ENCODE measurements at regions not wholly inside any gene's neighbourhood (a gene's known extent, or its start where the extent isn't known, plus 50 kb on each side); places are given as distances from the start of the nearest gene placed in this dataset.

- Histone ChIP-seq H3K36me3 (replicated peaks) (no peaks in the 10 kb centered on the region), H3K27me3 (replicated peaks) (no peaks in the 10 kb centered on the region), H3K4me3 (ENCODE audit: low read depth, low read length) (no peak overlapping the region), H3K27ac (no peak overlapping the region)
- no peak for DNase-seq
- no peak for TF ChIP-seq CTCF (IDR thresholded peaks at IDR 0.05; ENCODE audit: low read depth, low read length, missing control alignments)
- in situ Hi-C loops (cut with HindIII; ENCODE audit: low pct_ligation_motif_present, low sequenced_read_pairs) = no loop called here
These were observed 374.0 kb downstream of the TMA16 start for GRCh38 chr4:163868445-163868844.

DNA sequence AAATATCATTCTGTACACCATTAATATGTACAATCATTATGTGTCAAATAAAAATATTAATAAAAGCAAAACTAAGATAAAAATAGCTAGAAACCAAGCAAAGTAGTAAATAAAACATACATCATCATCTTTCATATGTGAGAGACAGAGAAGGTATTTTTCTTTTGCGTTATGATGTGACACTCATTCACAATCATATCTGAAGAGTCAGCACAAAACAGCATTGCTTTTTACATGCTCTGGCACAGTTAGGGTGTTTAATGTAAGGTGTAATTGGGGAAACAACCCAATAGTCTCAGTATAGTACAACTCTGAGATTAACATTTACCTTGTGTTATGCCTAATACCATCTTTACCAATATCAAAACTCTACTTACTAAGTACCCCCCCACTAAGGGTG lies 376.6 kb downstream of the TMA16 start:
- Histone ChIP-seq H3K36me3 (replicated peaks) (no peaks in the 10 kb centered on the region), H3K4me3 (ENCODE audit: low read depth, low read length) (no peak overlapping the region), H3K27me3 (replicated peaks) (no peaks in the 10 kb centered on the region), H3K27ac (no peak overlapping the region)
- in situ Hi-C loops (cut with HindIII; ENCODE audit: low pct_ligation_motif_present, low sequenced_read_pairs) = no loop called here
- no peak for DNase-seq
- no peak for TF ChIP-seq CTCF (IDR thresholded peaks at IDR 0.05; ENCODE audit: low read depth, low read length, missing control alignments)

DNA sequence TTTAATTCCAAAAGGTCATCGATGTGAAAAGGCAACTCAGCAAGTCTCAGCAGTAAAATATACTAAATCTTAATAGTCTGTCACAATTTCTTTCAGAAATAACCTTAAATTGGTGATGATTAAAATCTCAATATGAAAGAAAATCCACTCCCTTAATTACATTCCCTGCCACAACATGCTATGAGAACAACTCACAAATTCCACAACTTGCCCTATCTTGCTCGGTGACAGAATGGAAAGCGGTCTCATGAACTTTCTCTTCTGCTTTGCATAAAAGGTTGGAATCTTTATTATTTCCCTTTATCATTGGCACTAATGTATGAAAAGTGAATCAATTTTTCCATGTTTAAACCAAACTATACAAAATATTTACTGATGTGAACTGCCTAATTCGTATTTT lies 380.8 kb downstream of the TMA16 start:
- no peak for DNase-seq
- in situ Hi-C loops (cut with HindIII; ENCODE audit: low pct_ligation_motif_present, low sequenced_read_pairs) = no loop called here
- TF ChIP-seq CTCF (IDR thresholded peaks at IDR 0.05; ENCODE audit: low read depth, low read length, missing control alignments) = no peak

DNA sequence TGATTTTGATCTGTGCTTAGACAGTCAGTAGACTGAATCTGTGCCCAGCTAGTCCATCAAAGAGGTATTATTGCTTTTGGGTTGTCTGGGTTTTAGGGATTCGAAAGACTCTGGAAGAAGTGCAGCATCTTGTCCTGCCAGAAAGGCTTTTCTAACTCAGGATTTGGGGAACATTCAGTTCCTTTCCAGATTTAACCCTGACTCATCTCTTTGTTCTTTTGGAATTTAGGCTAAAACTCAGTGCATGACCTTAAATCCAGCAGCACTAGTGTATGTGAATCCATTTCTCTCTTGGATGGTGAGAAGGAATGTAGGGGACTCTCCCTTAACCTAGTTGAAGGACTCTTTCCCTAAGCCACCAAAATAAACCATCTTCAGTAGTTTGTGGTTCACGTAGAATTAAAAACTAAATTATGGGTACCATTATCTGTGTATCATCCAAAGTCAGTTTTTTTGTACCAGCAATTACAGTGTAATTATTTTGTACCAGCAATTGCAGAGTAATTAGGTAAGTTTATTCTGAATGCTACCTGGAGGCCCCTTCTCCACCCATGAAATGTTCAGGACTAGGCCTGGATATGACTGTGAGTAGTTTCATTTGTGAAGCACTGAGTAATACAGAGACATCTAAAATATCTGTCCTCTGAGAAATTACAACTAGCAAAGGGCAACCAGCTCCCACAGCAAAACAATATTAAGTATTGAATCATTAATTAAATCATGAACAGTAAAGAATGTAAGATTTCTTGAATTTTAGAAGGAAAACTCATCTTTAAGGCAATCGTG lies 384.0 kb downstream of the TMA16 start:
- Histone ChIP-seq H3K27ac (no peak overlapping the region), H3K27me3 (replicated peaks) (no peaks in the 10 kb centered on the region), H3K36me3 (replicated peaks) (no peaks in the 10 kb centered on the region), H3K4me3 (ENCODE audit: low read depth, low read length) (no peak overlapping the region)
- in situ Hi-C loops (cut with HindIII; ENCODE audit: low pct_ligation_motif_present, low sequenced_read_pairs) = no loop called here
- TF ChIP-seq CTCF (IDR thresholded peaks at IDR 0.05; ENCODE audit: low read depth, low read length, missing control alignments) = no peak
- no peak for DNase-seq

More for the DNA sequence above, 380.8 kb downstream of the TMA16 start:
- Histone ChIP-seq H3K4me3 (ENCODE audit: low read depth, low read length) (no peak overlapping the region), H3K36me3 (replicated peaks) (no peaks in the 10 kb centered on the region), H3K27me3 (replicated peaks) (no peaks in the 10 kb centered on the region), H3K27ac (no peak overlapping the region)

DNA sequence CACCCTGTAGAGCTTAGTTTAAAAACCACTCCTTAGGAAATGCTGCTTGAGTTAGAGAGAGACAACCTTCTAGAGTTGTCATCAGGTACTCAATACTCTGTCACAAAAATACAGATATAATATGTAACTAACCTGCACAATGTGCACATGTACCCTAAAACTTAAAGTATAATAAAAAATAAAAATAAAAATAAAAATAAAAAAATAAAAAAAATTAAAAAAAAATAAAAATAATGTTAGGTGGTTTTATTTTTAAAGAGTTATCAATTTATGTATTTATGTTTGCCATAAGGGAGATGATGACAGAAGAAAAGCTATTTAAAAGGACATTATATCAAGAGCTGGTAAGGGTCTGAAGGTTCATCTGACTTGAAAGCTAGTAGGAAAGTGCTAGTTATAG lies 397.9 kb downstream of the TMA16 start:
- TF ChIP-seq CTCF (IDR thresholded peaks at IDR 0.05; ENCODE audit: low read depth, low read length, missing control alignments) = no peak
- DNase-seq = no peak
- H3K27me3 ChIP-seq (replicated peaks) = no peaks in the 10 kb centered on the region

More for the DNA sequence above, 397.9 kb downstream of the TMA16 start:
- H3K27ac ChIP-seq = no peak overlapping the region
- no peaks in the 10 kb centered on the region for H3K36me3 ChIP-seq (replicated peaks)
- in situ Hi-C loops (cut with HindIII; ENCODE audit: low pct_ligation_motif_present, low sequenced_read_pairs) = no loop called here
- no peak overlapping the region for H3K4me3 ChIP-seq (ENCODE audit: low read depth, low read length)
